Ishikawa (cell line): ENCODE measurements at regions not wholly inside any gene's neighbourhood (a gene's known extent, or its start where the extent isn't known, plus 50 kb on each side); places are given as distances from the start of the nearest gene placed in this dataset.

Source experiments
- CEBPB ChIP-seq: IDR thresholded peaks from 2 replicates; pipeline ENCODE4 v1.6.1; 2012
- CREB1 ChIP-seq: IDR thresholded peaks from 2 replicates; pipeline ENCODE4 v1.6.1; 2012; ENCODE audit warnings: low read depth
- EGR1 ChIP-seq: IDR thresholded peaks from 2 replicates; pipeline ENCODE4 v1.6.1; 2012
- EP300 ChIP-seq: IDR thresholded peaks from 2 replicates; pipeline ENCODE4 v1.6.1; 2012; ENCODE audit warnings: borderline replicate concordance
- FOXM1 ChIP-seq: IDR thresholded peaks from 2 replicates; pipeline ENCODE4 v1.6.1; 2012; ENCODE audit warnings: low read depth, borderline replicate concordance
- MAX ChIP-seq: IDR thresholded peaks from 2 replicates; pipeline ENCODE4 v1.6.1; 2012
- NFIC ChIP-seq: IDR thresholded peaks from 2 replicates; pipeline ENCODE4 v1.6.1; 2012
- RAD21 ChIP-seq: IDR thresholded peaks from 2 replicates; pipeline ENCODE4 v1.6.1; 2012; ENCODE audit warnings: low read depth
- REST ChIP-seq: IDR thresholded peaks from 2 replicates; pipeline ENCODE4 v1.6.1; 2012; ENCODE audit warnings: low read depth, mild to moderate bottlenecking
- TAF1 ChIP-seq: IDR thresholded peaks from 2 replicates; pipeline ENCODE4 v1.6.1; 2012; ENCODE audit warnings: low read depth, mild to moderate bottlenecking
- TCF12 ChIP-seq: IDR thresholded peaks from 2 replicates; pipeline ENCODE4 v1.6.1; 2012; ENCODE audit warnings: low read depth
- TEAD4 ChIP-seq: IDR thresholded peaks from 2 replicates; pipeline ENCODE4 v1.6.1; 2012
- USF1 ChIP-seq: IDR thresholded peaks from 2 replicates; pipeline ENCODE4 v1.6.1; 2012
- YY1 ChIP-seq: IDR thresholded peaks from 2 replicates; pipeline ENCODE4 v1.6.1; 2012; ENCODE audit warnings: low read depth
- ZBTB7A ChIP-seq: IDR thresholded peaks from 2 replicates; pipeline ENCODE4 v1.6.1; 2012; ENCODE audit warnings: low read depth

GRCh38 chr1:95537176-95537575, 303.2 kb downstream of the RWDD3 start:
- TF ChIP-seq EGR1 (no peak), FOXM1 (no peak), EP300 (no peak), TEAD4 (no peak), TCF12 (no peak), ZBTB7A (no peak), CEBPB (no peak), NFIC (no peak), TAF1 (no peak), USF1 (no peak), CREB1 (no peak), RAD21 (no peak)

GRCh38 chr1:95542936-95543335, 308.9 kb downstream of the RWDD3 start:
- TF ChIP-seq NFIC (no peak), EGR1 (no peak), REST (no peak)

- no peak for TF ChIP-seq EGR1
Measured at GRCh38 chr1:95547005-95547404, 313.0 kb downstream of the RWDD3 start.

GRCh38 chr1:95548211-95548610, 314.2 kb downstream of the RWDD3 start:
- TF ChIP-seq TCF12 (no peak), EGR1 (no peak), CREB1 (no peak), MAX (no peak)

- TF ChIP-seq RAD21 (no peak), CREB1 (no peak), REST (no peak), ZBTB7A (no peak), MAX (no peak), YY1 (no peak), EP300 (no peak), TEAD4 (no peak)
Measured at GRCh38 chr1:95551201-95551600, 317.2 kb downstream of the RWDD3 start.

- no peak for TF ChIP-seq EP300
- no peak for TF ChIP-seq MAX
- no peak for TF ChIP-seq CREB1
- TF ChIP-seq RAD21: no peak
- no peak for TF ChIP-seq ZBTB7A
- TF ChIP-seq CEBPB: no peak
Measured at GRCh38 chr1:95553595-95553994, 319.6 kb downstream of the RWDD3 start.

GRCh38 chr1:95554408-95554807, 320.4 kb downstream of the RWDD3 start:
- TF ChIP-seq USF1: no peak
- TF ChIP-seq CREB1: no peak
- no peak for TF ChIP-seq ZBTB7A
- no peak for TF ChIP-seq TEAD4
- TF ChIP-seq EGR1: no peak
- TF ChIP-seq NFIC: no peak
- TF ChIP-seq FOXM1: no peak
- TF ChIP-seq YY1: no peak
- TF ChIP-seq EP300: no peak
- no peak for TF ChIP-seq TAF1
- TF ChIP-seq CEBPB: no peak
- no peak for TF ChIP-seq REST
- TF ChIP-seq MAX: no peak
- TF ChIP-seq RAD21: no peak
- no peak for TF ChIP-seq TCF12
